ENCODE measurements at regions not wholly inside any gene's neighbourhood (a gene's known extent, or its start where the extent isn't known, plus 50 kb on each side); places are given as distances from the start of the nearest gene placed in this dataset.

GRCh38 chr7:98697083-98697482, 80.0 kb downstream of the NPTX2 start:
- 80 to 93% methylated on average over 3 of the region's 3 CpGs for WGBS, 2 donors
- DNase-seq (no peak), ATAC-seq (no peak)
- H3K4me1 ChIP-seq, result no peaks in the 10 kb centered on the region
- no peak overlapping the region for H3K27ac ChIP-seq
- no peak for TF ChIP-seq CTCF (IDR thresholded peaks at IDR 0.05)
- H3K4me3 ChIP-seq, result no peak overlapping the region
- peaks cover 0 to 38% (median 19%) of the 10 kb centered on the region in 11 donors for H3K9me3 ChIP-seq
- H3K27me3 ChIP-seq, result peaks cover 0 to 4% (median 0%) of the 10 kb centered on the region in 7 donors
- no peaks in the 10 kb centered on the region for H3K36me3 ChIP-seq
- intact Hi-C loops (cut with DNase I), result no loop called here

- no peaks in the 10 kb centered on the region for H3K4me1 ChIP-seq
- no peak for TF ChIP-seq CTCF (IDR thresholded peaks at IDR 0.05)
- peaks cover 0 to 32% (median 19%) of the 10 kb centered on the region in 11 donors for H3K9me3 ChIP-seq
- H3K36me3 ChIP-seq, result no peaks in the 10 kb centered on the region
- DNase-seq, result no peak
- H3K27me3 ChIP-seq, result peaks cover 0 to 4% (median 0%) of the 10 kb centered on the region in 7 donors
- no peak overlapping the region for H3K4me3 ChIP-seq
- WGBS, 2 donors, result 80 to 88% methylated on average over 9 of the region's 9 CpGs
- no peak for ATAC-seq
- intact Hi-C loops (cut with DNase I), result no loop called here
- H3K27ac ChIP-seq, result no peak overlapping the region
These were observed 80.6 kb downstream of the NPTX2 start for GRCh38 chr7:98697485-98698240.

GRCh38 chr7:98698976-98699375, 81.9 kb downstream of the NPTX2 start:
- ATAC-seq (no peak), DNase-seq (no peak)
- no peak overlapping the region for H3K4me3 ChIP-seq
- intact Hi-C loops (cut with DNase I), result no loop called here
- no peak overlapping the region for H3K27ac ChIP-seq
- H3K4me1 ChIP-seq, result no peaks in the 10 kb centered on the region
- no peak for TF ChIP-seq CTCF (IDR thresholded peaks at IDR 0.05)
- H3K27me3 ChIP-seq, result peaks cover 0 to 6% (median 0%) of the 10 kb centered on the region in 7 donors
- peaks cover 0 to 19% (median 9%) of the 10 kb centered on the region in 11 donors for H3K9me3 ChIP-seq
- WGBS, 2 donors, result 72 to 74% methylated on average over 2 of the region's 2 CpGs
- H3K36me3 ChIP-seq, result no peaks in the 10 kb centered on the region

- Histone ChIP-seq H3K36me3 (no peaks in the 10 kb centered on the region), H3K27me3 (peaks cover 0 to 13% (median 5%) of the 10 kb centered on the region in 7 donors), H3K27ac (no peak overlapping the region), H3K4me1 (no peaks in the 10 kb centered on the region), H3K4me3 (no peak overlapping the region), H3K9me3 (peaks cover 0 to 17% (median 9%) of the 10 kb centered on the region in 11 donors)
- TF ChIP-seq CTCF (IDR thresholded peaks at IDR 0.05), result no peak
- WGBS, 2 donors, result 59 to 71% methylated on average over 3 of the region's 3 CpGs
- ATAC-seq, result no peak
- intact Hi-C loops (cut with DNase I), result no loop called here
- no peak for DNase-seq
These were observed 83.4 kb downstream of the NPTX2 start for GRCh38 chr7:98700533-98700932.
